Endothelial cell of umbilical vein (primary cell): ENCODE measurements at regions not wholly inside any gene's neighbourhood (a gene's known extent, or its start where the extent isn't known, plus 50 kb on each side); places are given as distances from the start of the nearest gene placed in this dataset.

Experiments used
- CTCF ChIP-seq, 2 donors: IDR thresholded peaks; 1 replicate in 1 of 2; 2 replicates in 1 of 2; pipeline ENCODE4 v1.5.1; 2011; ENCODE audit warnings: low read length in 2 of 2, mild to moderate bottlenecking in 2 of 2, moderate library complexity in 2 of 2, control low read depth in 1 of 2, inconsistent platforms in 1 of 2, low read depth in 1 of 2; ENCODE audit not compliant: insufficient read depth in 1 of 2; ENCODE audit errors: extremely low read depth in 1 of 2
- EZH2 ChIP-seq: IDR thresholded peaks from 2 replicates; pipeline ENCODE4 v1.6.1; 2012; ENCODE audit warnings: borderline replicate concordance, low read depth, mild to moderate bottlenecking, moderate library complexity, low read length, inconsistent platforms; ENCODE audit not compliant: severe bottlenecking
- POLR2A ChIP-seq: IDR thresholded peaks from 2 replicates; pipeline ENCODE4 v1.6.1; 2012; ENCODE audit warnings: low read depth, mild to moderate bottlenecking, control low read depth, low read length
- POLR2AphosphoS5 ChIP-seq: IDR thresholded peaks from 2 replicates; pipeline ENCODE4 v1.6.1; 2012; ENCODE audit warnings: low read depth, mild to moderate bottlenecking, control low read depth, low read length, moderate library complexity; ENCODE audit not compliant: insufficient read depth

GRCh38 chr5:121373371-121373770 lies 478.3 kb upstream of the FTMT start:
- TF ChIP-seq CTCF (IDR thresholded peaks at IDR 0.05; ENCODE audit: extremely low read depth in 1 of 2, insufficient read depth in 1 of 2, low read depth in 1 of 2, low read length in 2 of 2) = no peak
- TF ChIP-seq POLR2A = no peak
- TF ChIP-seq EZH2 = no peak
- no peak for TF ChIP-seq POLR2AphosphoS5
